ENCODE measurements at regions not wholly inside any gene's neighbourhood (a gene's known extent, or its start where the extent isn't known, plus 50 kb on each side); places are given as distances from the start of the nearest gene placed in this dataset.

GRCh38 chr6:23245572-23245971 lies 676.2 kb downstream of the HDGFL1 start:
- no peak overlapping the region for H3K27ac ChIP-seq
- no peak overlapping the region for H3K4me3 ChIP-seq
- no peak overlapping the region for H3K9ac ChIP-seq (ENCODE audit: low read depth in 2 of 2, low read length in 2 of 2)
- DNase-seq: no peak
- no peak for TF ChIP-seq CTCF (IDR thresholded peaks at IDR 0.05)
- no peaks in the 10 kb centered on the region for H3K36me3 ChIP-seq
- no peaks in the 10 kb centered on the region for H3K27me3 ChIP-seq
- peaks cover 2% of the 10 kb centered on the region for H3K9me3 ChIP-seq
- H3K4me1 ChIP-seq: no peaks in the 10 kb centered on the region
- intact Hi-C loops (cut with DNase I): no loop called here

DNA sequence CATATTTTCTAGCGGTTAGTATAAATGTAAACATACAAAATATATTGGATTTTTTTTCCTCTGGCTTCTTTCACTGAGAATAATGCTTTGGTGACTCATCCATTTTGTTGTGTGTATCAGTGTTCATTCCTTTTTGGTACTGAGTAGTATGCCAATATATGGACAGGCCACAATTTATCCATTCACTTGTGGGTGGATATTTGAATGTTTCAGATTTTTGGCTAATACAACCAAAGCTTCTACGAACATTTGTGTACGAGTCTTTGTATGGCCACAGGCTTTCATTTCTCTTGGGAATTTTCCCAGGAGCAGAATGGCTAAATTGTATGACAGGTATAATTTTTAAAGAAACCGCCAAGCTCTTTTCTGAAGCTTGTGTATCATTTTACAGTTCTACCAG lies 677.5 kb downstream of the HDGFL1 start:
- peaks cover 2% of the 10 kb centered on the region for H3K9me3 ChIP-seq
- H3K4me1 ChIP-seq: no peaks in the 10 kb centered on the region
- DNase-seq: no peak
- intact Hi-C loops (cut with DNase I): no loop called here
- no peak overlapping the region for H3K9ac ChIP-seq (ENCODE audit: low read depth in 2 of 2, low read length in 2 of 2)
- H3K4me3 ChIP-seq: no peak overlapping the region
- TF ChIP-seq CTCF (IDR thresholded peaks at IDR 0.05): no peak
- H3K27me3 ChIP-seq: no peaks in the 10 kb centered on the region
- H3K36me3 ChIP-seq: no peaks in the 10 kb centered on the region
- H3K27ac ChIP-seq: no peak overlapping the region

- H3K9ac ChIP-seq (ENCODE audit: low read depth in 2 of 2, low read length in 2 of 2): no peak overlapping the region
- intact Hi-C loops (cut with DNase I): no loop called here
Observed at GRCh38 chr6:23250556-23250955, 681.2 kb downstream of the HDGFL1 start.

GRCh38 chr6:23262864-23263263 lies 693.5 kb downstream of the HDGFL1 start:
- Histone ChIP-seq H3K36me3 (no peaks in the 10 kb centered on the region), H3K4me3 (no peak overlapping the region), H3K9me3 (peaks cover 5% of the 10 kb centered on the region), H3K4me1 (no peaks in the 10 kb centered on the region), H3K9ac (ENCODE audit: low read depth in 2 of 2, low read length in 2 of 2) (no peak overlapping the region), H3K27me3 (no peaks in the 10 kb centered on the region), H3K27ac (no peak overlapping the region)
- DNase-seq: no peak
- no peak for TF ChIP-seq CTCF (IDR thresholded peaks at IDR 0.05)
- intact Hi-C loops (cut with DNase I): no loop called here

More at GRCh38 chr6:23250556-23250955, 681.2 kb downstream of the HDGFL1 start:
- DNase-seq: no peak
- Histone ChIP-seq H3K4me1 (no peaks in the 10 kb centered on the region), H3K4me3 (no peak overlapping the region), H3K27ac (no peak overlapping the region), H3K36me3 (no peaks in the 10 kb centered on the region), H3K9me3 (peaks cover 2% of the 10 kb centered on the region), H3K27me3 (no peaks in the 10 kb centered on the region)
- TF ChIP-seq CTCF (IDR thresholded peaks at IDR 0.05): no peak

DNA sequence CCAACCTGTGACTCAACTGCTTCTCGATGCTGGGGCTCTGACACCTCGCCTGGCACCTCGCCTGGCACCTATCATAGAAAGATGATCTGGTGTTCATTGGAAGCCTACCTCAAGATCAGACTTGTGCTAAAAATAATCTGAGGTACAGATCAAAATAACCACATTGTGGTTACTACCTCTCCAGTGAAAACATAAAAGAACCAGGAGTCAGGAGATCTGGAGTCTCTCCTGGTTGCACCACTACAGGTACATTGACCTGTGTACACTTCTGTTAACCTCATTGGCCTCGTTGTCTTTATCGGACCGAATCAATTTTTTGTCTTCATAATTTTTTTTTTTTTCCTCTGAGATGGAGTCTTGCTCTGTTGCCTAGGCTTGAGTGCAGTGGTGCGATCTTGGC lies 695.9 kb downstream of the HDGFL1 start:
- no peak for TF ChIP-seq CTCF (IDR thresholded peaks at IDR 0.05)
- intact Hi-C loops (cut with DNase I): no loop called here
- no peaks in the 10 kb centered on the region for H3K36me3 ChIP-seq

DNA sequence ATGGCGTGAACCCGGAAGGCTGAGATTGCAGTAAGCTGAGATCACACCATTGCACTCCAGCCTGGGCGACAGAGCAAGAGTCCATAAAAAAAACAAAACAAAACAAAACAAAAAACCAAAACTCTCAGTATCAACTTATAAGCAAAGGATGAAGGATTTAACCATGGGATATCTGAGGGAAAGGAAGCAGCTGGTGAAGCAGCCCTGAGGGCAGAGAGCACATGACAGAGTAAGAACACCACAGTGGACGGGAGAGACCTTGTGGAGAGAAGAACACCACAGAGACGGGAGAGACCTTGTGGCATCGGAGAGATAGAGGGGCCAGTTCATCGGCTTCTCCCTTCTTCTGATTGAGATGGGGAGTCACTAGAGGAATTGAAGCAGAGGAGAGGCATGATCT lies 697.2 kb downstream of the HDGFL1 start:
- Histone ChIP-seq H3K9ac (ENCODE audit: low read depth in 2 of 2, low read length in 2 of 2) (no peak overlapping the region), H3K36me3 (no peaks in the 10 kb centered on the region), H3K9me3 (peaks cover 5% of the 10 kb centered on the region), H3K4me3 (no peak overlapping the region), H3K27me3 (no peaks in the 10 kb centered on the region), H3K4me1 (no peaks in the 10 kb centered on the region), H3K27ac (no peak overlapping the region)
- no peak for TF ChIP-seq CTCF (IDR thresholded peaks at IDR 0.05)
- DNase-seq: no peak
- intact Hi-C loops (cut with DNase I): no loop called here

More for the DNA sequence above, 695.9 kb downstream of the HDGFL1 start:
- Histone ChIP-seq H3K4me3 (no peak overlapping the region), H3K27me3 (no peaks in the 10 kb centered on the region), H3K9ac (ENCODE audit: low read depth in 2 of 2, low read length in 2 of 2) (no peak overlapping the region), H3K27ac (no peak overlapping the region), H3K9me3 (peaks cover 5% of the 10 kb centered on the region), H3K4me1 (no peaks in the 10 kb centered on the region)
- no peak for DNase-seq
